ENCODE measurements at regions not wholly inside any gene's neighbourhood (a gene's known extent, or its start where the extent isn't known, plus 50 kb on each side); places are given as distances from the start of the nearest gene placed in this dataset.
"Not testable (repeated sequence)": the region's sequence is repeated elsewhere in the genome, so short reads cannot be mapped to it uniquely, and the experiment has no call there.

GRCh38 chr16:17037499-17037898 lies 433.3 kb downstream of the XYLT1 start:
- H3K4me3 ChIP-seq, result no peak overlapping the region
- H3K9ac ChIP-seq, result no peak overlapping the region
- no peaks in the 10 kb centered on the region for H3K9me3 ChIP-seq
- no peaks in the 10 kb centered on the region for H3K36me3 ChIP-seq
- no peaks in the 10 kb centered on the region for H3K27me3 ChIP-seq
- no peaks in the 10 kb centered on the region for H4K20me1 ChIP-seq
- H3K4me2 ChIP-seq, result no peak overlapping the region
- no peak for TF ChIP-seq Cebpa-rat (IDR thresholded peaks at IDR 0.05)
- H3K27ac ChIP-seq, result no peak overlapping the region
- 0 out of 2 replicates have a peak, but pooled peaks cover 4% of the 10 kb centered on the region for H3K4me1 ChIP-seq

GRCh38 chr16:17038415-17038814 lies 432.3 kb downstream of the XYLT1 start:
- no peaks in the 10 kb centered on the region for H3K27me3 ChIP-seq
- no peaks in the 10 kb centered on the region for H4K20me1 ChIP-seq
- H3K9me3 ChIP-seq, result no peaks in the 10 kb centered on the region
- 0 out of 2 replicates have a peak, but pooled peaks cover 4% of the 10 kb centered on the region for H3K4me1 ChIP-seq
- no peak overlapping the region for H3K9ac ChIP-seq
- no peak overlapping the region for H3K27ac ChIP-seq
- no peaks in the 10 kb centered on the region for H3K36me3 ChIP-seq
- TF ChIP-seq Cebpa-rat (IDR thresholded peaks at IDR 0.05), result no peak
- no peak overlapping the region for H3K4me3 ChIP-seq
- H3K4me2 ChIP-seq, result no peak overlapping the region

GRCh38 chr16:17049109-17049508 lies 421.7 kb downstream of the XYLT1 start:
- H4K20me1 ChIP-seq, H3K4me2 ChIP-seq, H3K9ac ChIP-seq: not testable (repeated sequence)

DNA sequence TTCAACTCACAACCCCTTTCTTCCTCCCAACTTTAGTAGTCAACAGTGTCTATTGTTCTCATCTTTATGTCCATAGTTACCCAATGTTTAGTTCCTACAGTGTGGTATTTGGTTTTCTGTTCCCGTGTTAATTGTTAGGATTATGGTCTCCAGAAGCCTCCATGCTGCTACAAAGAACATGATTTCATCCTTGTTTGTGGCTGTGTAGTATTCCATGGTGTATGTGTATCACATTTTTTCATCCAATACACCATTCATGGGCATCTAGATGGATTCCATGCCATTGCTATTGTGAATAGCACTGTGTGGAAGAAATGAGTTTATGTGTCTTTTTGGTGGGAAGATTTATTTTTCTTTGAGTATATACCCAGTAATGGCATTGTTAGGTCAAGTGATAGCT lies 420.3 kb downstream of the XYLT1 start:
- no peak for TF ChIP-seq Cebpa-rat (IDR thresholded peaks at IDR 0.05)
- H3K4me2 ChIP-seq, result no peak overlapping the region
- H3K4me1 ChIP-seq, result no peaks in the 10 kb centered on the region

More at GRCh38 chr16:17049109-17049508, 421.7 kb downstream of the XYLT1 start:
- H3K4me3 ChIP-seq, H3K4me1 ChIP-seq, H3K27ac ChIP-seq, H3K36me3 ChIP-seq, H3K9me3 ChIP-seq, H3K27me3 ChIP-seq: not testable (repeated sequence)

More for the DNA sequence above, 420.3 kb downstream of the XYLT1 start:
- H4K20me1 ChIP-seq, result no peaks in the 10 kb centered on the region
- no peak overlapping the region for H3K9ac ChIP-seq
- H3K4me3 ChIP-seq, result no peak overlapping the region
- no peaks in the 10 kb centered on the region for H3K36me3 ChIP-seq
- H3K27ac ChIP-seq, result no peak overlapping the region
- no peaks in the 10 kb centered on the region for H3K27me3 ChIP-seq
- H3K9me3 ChIP-seq, result peaks cover 10% of the 10 kb centered on the region; the same call in 1 of the 2 replicates
